PC-3 (cell line): ENCODE measurements at regions not wholly inside any gene's neighbourhood (a gene's known extent, or its start where the extent isn't known, plus 50 kb on each side); places are given as distances from the start of the nearest gene placed in this dataset.

Source experiments
- ATAC-seq: fragments of 200-7000 bp; cut with Tn5 transposase; 2 replicates; pipeline ENCODE4 v1.9.1; 2020; ENCODE audit warnings: mild to moderate bottlenecking, moderate library complexity
- BruUV-seq: library from RNA; stranded (reverse); fragments of 400-500 nt; replicated peaks from 2 replicates; lab custom pipeline; 2021; lab: Mats Ljungman, UMichigan
- CTCF ChIA-PET: fragments of 300-600 bp; sonication (Branson Sonifier 250); formaldehyde crosslinking; loops from one replicate; lab custom pipeline; 2022; ENCODE audit warnings: antibody characterized with exemption; lab: Charles Lee
- POLR2A ChIA-PET: fragments of 300-600 bp; sonication (Branson Sonifier 250); formaldehyde crosslinking; loops from one replicate; lab custom pipeline; 2022; ENCODE audit warnings: antibody characterized with exemption; ENCODE audit not compliant: unreplicated experiment; lab: Charles Lee
- DNase-seq: peaks from one replicate; pipeline ENCODE4 v3.0.0-alpha.2; 2015
- H2AFZ ChIP-seq: fragments of 300-600 bp; sonication (generic); 2 replicates; pipeline ENCODE4 v1.6.0; 2016; ENCODE audit warnings: antibody characterized with exemption, low read length
- H3F3A ChIP-seq: fragments of 300-600 bp; sonication (generic); one replicate; pipeline ENCODE4 v1.6.0; 2017; ENCODE audit warnings: antibody characterized with exemption, low read length, control low read depth, mild to moderate bottlenecking; ENCODE audit not compliant: unreplicated experiment
- H3K27ac ChIP-seq: fragments of 300-600 bp; sonication (generic); 2 replicates; pipeline ENCODE4 v1.5.1; 2016; ENCODE audit warnings: mild to moderate bottlenecking, low read length
- H3K27me3 ChIP-seq: fragments of 300-600 bp; sonication (generic); 2 replicates; pipeline ENCODE4 v1.6.1; 2016; ENCODE audit warnings: low read length, mixed read lengths
- H3K36me3 ChIP-seq: fragments of 300-600 bp; sonication (generic); 2 replicates; pipeline ENCODE4 v1.6.1; 2016; ENCODE audit warnings: low read depth, mixed run types, low read length, mixed read lengths
- H3K4me1 ChIP-seq: fragments of 300-600 bp; sonication (generic); 2 replicates; pipeline ENCODE4 v1.5.1; 2016; ENCODE audit warnings: low read length; ENCODE audit not compliant: insufficient read depth
- H3K4me2 ChIP-seq: fragments of 300-600 bp; sonication (generic); 2 replicates; pipeline ENCODE4 v1.6.0; 2016; ENCODE audit warnings: low read length
- H3K4me3 ChIP-seq: fragments of 300-600 bp; sonication (generic); 2 replicates; pipeline ENCODE4 v1.5.1; 2016; ENCODE audit warnings: mild to moderate bottlenecking, low read length, mixed read lengths
- H3K79me2 ChIP-seq: fragments of 300-600 bp; sonication (generic); 2 replicates; pipeline ENCODE4 v1.6.1; 2017; ENCODE audit warnings: low read length, mixed read lengths
- H3K9ac ChIP-seq: fragments of 300-600 bp; sonication (generic); 2 replicates; pipeline ENCODE4 v1.6.0; 2016; ENCODE audit warnings: mild to moderate bottlenecking, low read length
- H3K9me2 ChIP-seq: fragments of 300-600 bp; sonication (generic); replicated peaks from 2 replicates; pipeline ENCODE4 v1.6.1; 2016; ENCODE audit warnings: mixed run types, low read length, mixed read lengths
- H3K9me3 ChIP-seq: fragments of 300-600 bp; sonication (generic); 2 replicates; pipeline ENCODE4 v1.6.1; 2016; ENCODE audit warnings: low read length, mixed read lengths
- H4K20me1 ChIP-seq: fragments of 300-600 bp; sonication (generic); 2 replicates; pipeline ENCODE4 v1.6.1; 2016; ENCODE audit warnings: low read length, mixed read lengths
- CTCF ChIP-seq: fragments of 300-600 bp; sonication (generic); conservative IDR thresholded peaks from 2 replicates; pipeline ENCODE4 v1.5.1; 2017; ENCODE audit warnings: antibody characterized with exemption, low read depth, mild to moderate bottlenecking, low read length
- EZH2 ChIP-seq: fragments of 300-600 bp; sonication (generic); IDR thresholded peaks from one replicate; pipeline ENCODE4 v1.6.1; 2017; ENCODE audit warnings: antibody characterized with exemption, mild to moderate bottlenecking, low read length; ENCODE audit not compliant: unreplicated experiment
- EZH2phosphoT487 ChIP-seq: fragments of 300-600 bp; sonication (generic); IDR thresholded peaks from 2 replicates; pipeline ENCODE4 v1.6.1; 2018; ENCODE audit warnings: mild to moderate bottlenecking, antibody characterized with exemption, low read length, borderline replicate concordance
- intact Hi-C: fragments of 100-400 bp; cut with micrococcal nuclease; formaldehyde crosslinking; loops from 2 replicates; pipeline ENCODE4 v1.9.0; 2023

DNA sequence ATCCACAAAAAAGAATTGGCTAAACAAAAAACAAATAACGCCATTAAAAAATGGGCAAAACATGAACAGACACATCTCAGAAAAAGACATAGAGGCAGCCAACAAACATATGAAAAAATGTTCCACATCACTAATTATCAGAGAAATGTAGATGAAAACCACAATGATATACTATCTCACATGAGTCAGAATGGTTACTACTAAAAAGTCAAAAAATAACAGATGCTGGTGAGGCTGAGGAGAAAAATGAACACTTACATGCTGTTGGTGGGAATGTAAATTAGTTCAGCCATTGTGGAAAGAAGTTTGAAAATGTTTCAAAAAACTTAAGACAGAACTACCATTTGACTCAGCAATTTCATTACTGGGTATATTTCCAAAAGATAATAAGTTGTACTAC is 430.1 kb upstream of the JAG1 start:
- H3K27ac ChIP-seq, result no peak overlapping the region
- H3K9me3 ChIP-seq, result no peaks in the 10 kb centered on the region
- H3F3A ChIP-seq, result no peaks in the 10 kb centered on the region
- TF ChIP-seq EZH2 (no peak), EZH2phosphoT487 (no peak), CTCF (no peak)
- ATAC-seq (no peak), DNase-seq (no peak)
- H3K4me2 ChIP-seq, result no peak overlapping the region
- intact Hi-C loops, result loop anchor here (1.0 kb wide), 1 partner anchor 170 kb away; no protein-coding TSS in a partner anchor
- H2AFZ ChIP-seq, result no peak overlapping the region
- H3K36me3 ChIP-seq, result no peaks in the 10 kb centered on the region
- no peak overlapping the region for H3K4me3 ChIP-seq
- BruUV-seq, result no TSS peak
- ChIA-PET CTCF (no interaction called here), POLR2A (no interaction called here)
- H3K27me3 ChIP-seq, result no peaks in the 10 kb centered on the region
- no peaks in the 10 kb centered on the region for H4K20me1 ChIP-seq
- H3K4me1 ChIP-seq, result peaks cover 8% of the 10 kb centered on the region
- H3K9me2 ChIP-seq, result no peaks in the 10 kb centered on the region
- H3K9ac ChIP-seq, result no peak overlapping the region
- H3K79me2 ChIP-seq, result no peaks in the 10 kb centered on the region

DNA sequence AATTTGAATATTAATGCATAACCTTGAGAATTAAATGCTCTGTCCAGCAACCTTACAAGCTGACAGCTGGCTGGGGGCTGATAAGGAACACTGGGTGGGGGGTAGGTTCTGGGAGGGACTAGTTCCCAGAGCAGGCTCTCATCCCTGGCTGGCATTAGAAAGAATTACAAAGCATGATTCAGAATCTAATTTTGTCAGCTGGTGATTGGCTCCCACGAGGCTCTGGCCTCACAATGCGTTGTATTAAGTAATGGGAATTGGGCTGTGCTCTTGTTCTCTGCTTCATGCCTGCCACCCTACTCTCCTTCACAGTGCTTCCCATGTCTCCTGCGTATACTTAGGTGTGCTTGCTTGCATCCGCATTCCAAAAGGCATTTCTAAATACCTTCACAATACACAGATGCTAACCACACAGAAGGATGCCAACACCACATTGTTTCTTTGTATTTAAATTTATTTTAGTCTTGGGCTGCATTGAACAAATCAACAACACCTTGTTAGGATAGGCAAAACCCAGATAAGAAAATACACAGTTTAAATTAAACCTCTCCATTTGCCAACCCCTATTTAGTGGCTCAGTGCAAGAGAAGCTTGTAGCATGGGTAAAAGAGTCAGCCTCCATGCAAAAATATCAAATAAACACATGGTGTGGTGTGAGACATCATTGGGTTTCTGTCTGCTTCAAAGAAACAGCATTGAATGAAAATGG is 434.5 kb upstream of the JAG1 start:
- Histone ChIP-seq H3K9ac (no peak overlapping the region), H3K79me2 (no peaks in the 10 kb centered on the region), H4K20me1 (no peaks in the 10 kb centered on the region), H3K4me3 (no peak overlapping the region), H3K4me2 (no peak overlapping the region), H3K9me2 (no peaks in the 10 kb centered on the region), H3F3A (no peaks in the 10 kb centered on the region), H2AFZ (no peak overlapping the region), H3K4me1 (peaks cover 19% of the 10 kb centered on the region), H3K9me3 (no peaks in the 10 kb centered on the region), H3K27ac (no peak overlapping the region), H3K27me3 (no peaks in the 10 kb centered on the region), H3K36me3 (no peaks in the 10 kb centered on the region)
- TF ChIP-seq EZH2, result no peak
- TF ChIP-seq EZH2phosphoT487, result no peak
- TF ChIP-seq CTCF, result no peak
- no peak for ATAC-seq
- intact Hi-C loops, result no loop called here
- no peak for DNase-seq
- no TSS peak for BruUV-seq
- CTCF ChIA-PET, result no interaction called here
- POLR2A ChIA-PET, result no interaction called here

DNA sequence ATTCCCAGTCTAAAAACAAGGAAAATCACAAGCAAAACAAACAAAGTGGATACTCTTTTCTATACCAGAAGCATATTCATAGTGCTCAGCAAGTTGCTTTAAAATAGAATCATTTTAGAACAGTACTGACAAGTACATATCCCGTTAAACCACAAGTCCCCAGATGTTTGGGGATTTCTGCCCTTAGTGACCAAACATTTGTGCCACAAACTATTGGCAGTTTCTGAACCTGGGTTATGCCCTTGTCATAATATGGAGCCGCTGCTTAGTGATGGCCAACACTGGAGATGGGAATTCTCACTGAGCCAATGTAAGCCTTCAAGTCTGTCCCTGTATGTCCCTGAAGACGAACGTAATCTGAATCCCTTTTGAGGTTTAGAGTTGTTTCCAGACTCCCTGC is 436.7 kb upstream of the JAG1 start:
- no peak overlapping the region for H2AFZ ChIP-seq
- H3K9me2 ChIP-seq, result no peaks in the 10 kb centered on the region
- intact Hi-C loops, result no loop called here
- H3K4me2 ChIP-seq, result no peak overlapping the region
- TF ChIP-seq CTCF (no peak), EZH2 (no peak), EZH2phosphoT487 (no peak)
- no peak overlapping the region for H3K4me3 ChIP-seq
- DNase-seq (no peak), ATAC-seq (no peak)
- ChIA-PET POLR2A (no interaction called here), CTCF (no interaction called here)
- H3K79me2 ChIP-seq, result no peaks in the 10 kb centered on the region
- H3K36me3 ChIP-seq, result no peaks in the 10 kb centered on the region
- no TSS peak for BruUV-seq
- no peaks in the 10 kb centered on the region for H3K9me3 ChIP-seq
- peaks cover 20% of the 10 kb centered on the region for H3K4me1 ChIP-seq
- H3K9ac ChIP-seq, result no peak overlapping the region
- no peak overlapping the region for H3K27ac ChIP-seq
- H4K20me1 ChIP-seq, result no peaks in the 10 kb centered on the region
- no peaks in the 10 kb centered on the region for H3F3A ChIP-seq
- no peaks in the 10 kb centered on the region for H3K27me3 ChIP-seq
